DMS153 treated with DMSO at 0.1 percent for 48 hours (cell line): ENCODE measurements at regions not wholly inside any gene's neighbourhood (a gene's known extent, or its start where the extent isn't known, plus 50 kb on each side); places are given as distances from the start of the nearest gene placed in this dataset.

ENCODE experiments used
- DNase-seq: peaks from one replicate; lab custom pipeline; 2025; ENCODE audit not compliant: unreplicated experiment; lab: John Stamatoyannopoulos, UW

- no peak for DNase-seq
Observed at GRCh38 chr6:33952016-33952415, 148.2 kb upstream of the MLN start.

DNA sequence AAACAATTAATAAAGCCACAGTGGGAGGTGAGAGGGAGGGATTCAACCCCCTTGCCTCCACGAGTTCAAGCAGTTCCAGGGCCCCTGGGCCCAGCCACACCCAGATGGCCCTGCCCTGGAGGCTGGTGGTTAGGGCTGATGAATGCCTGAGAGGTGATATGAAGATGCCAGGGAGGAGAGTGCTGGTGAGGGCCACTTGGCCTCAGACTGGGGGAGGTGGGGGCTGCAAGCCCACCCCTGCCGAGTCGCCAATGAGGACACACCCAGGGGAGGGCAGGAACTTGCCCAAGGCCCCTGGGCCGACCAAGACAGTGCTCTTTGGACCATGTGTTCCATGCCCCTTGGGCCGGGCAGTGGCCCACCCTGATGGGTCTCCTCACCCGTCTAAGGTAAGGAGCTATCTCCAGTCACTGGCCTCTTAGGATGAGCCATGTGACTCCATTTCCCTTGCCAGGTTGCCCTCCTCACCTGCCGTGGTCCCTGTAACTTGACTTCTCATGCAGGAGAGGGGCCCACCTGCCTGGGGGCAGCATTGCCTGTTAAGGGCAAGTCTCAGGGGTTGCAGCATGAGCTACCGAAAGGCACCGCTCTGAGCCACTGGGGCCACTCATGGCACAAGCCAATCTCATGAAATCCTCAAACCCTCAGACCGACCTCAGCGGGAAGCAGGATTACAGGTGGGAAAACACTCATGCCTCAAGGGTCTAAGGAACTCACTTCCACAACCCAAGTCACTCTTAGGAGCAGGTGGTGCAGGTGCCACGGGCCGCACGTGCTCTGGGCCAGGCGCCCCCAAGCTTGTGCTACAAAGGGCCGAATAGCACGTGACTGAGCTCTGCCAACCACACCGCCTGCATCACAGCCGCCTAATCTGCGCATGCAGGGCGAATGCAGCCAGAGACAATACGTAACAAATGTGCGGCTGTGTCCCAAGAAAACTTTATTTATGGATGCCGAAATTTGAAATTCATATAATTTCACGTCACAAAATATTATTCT is 147.4 kb upstream of the MLN start:
- no peak for DNase-seq

- peak; percentile 74 for DNase-seq
Observed at GRCh38 chr6:33950472-33950881, 146.7 kb upstream of the MLN start.

DNA sequence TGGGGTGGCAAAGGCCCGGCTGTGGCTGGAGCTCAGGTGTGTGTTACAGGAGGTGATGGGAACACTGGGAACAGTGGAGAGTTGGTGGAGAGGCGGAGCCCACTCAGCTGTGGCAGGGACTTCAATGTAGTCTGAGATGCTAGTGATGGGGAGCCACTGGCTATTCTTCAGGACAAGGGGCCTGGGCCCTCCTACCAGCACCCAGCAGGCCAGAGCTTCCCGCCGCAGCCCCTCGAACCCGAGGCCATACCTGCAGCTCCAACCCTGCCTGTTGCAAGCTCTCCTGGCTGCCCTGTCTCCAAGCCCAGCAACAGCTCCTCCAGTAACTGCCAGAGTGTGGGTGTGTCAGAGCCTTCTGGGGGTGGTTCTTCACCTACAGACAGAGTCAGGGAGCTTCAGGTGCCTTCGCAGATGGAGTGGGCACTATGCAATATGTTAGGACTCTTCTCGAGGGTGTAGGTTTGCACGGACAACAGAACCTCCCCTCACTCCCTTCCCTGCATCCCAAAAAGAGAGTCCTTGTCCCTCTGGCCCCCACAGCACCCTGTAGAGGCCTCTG is 146.2 kb upstream of the MLN start:
- no peak for DNase-seq

DNA sequence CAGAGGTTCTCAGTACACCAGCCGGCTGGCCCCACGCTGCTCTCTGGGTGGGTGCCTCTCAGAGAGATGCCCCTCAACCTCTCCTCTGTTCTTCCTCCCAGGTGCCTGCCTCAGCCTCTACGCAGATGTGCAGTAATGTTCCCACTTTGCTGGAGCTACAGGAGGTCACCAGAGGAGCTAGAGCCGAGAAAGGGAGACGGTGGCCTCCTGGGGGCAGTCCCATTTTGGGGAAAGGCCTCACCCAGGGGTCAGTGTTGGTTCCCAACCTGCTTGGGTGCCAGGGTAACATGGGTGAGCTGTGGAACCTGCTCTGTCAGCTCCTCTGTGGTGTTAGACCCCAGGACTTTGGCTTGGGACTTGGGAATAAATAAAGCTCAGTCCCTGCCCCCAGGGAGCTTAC is 145.3 kb upstream of the MLN start:
- DNase-seq = no peak

DNA sequence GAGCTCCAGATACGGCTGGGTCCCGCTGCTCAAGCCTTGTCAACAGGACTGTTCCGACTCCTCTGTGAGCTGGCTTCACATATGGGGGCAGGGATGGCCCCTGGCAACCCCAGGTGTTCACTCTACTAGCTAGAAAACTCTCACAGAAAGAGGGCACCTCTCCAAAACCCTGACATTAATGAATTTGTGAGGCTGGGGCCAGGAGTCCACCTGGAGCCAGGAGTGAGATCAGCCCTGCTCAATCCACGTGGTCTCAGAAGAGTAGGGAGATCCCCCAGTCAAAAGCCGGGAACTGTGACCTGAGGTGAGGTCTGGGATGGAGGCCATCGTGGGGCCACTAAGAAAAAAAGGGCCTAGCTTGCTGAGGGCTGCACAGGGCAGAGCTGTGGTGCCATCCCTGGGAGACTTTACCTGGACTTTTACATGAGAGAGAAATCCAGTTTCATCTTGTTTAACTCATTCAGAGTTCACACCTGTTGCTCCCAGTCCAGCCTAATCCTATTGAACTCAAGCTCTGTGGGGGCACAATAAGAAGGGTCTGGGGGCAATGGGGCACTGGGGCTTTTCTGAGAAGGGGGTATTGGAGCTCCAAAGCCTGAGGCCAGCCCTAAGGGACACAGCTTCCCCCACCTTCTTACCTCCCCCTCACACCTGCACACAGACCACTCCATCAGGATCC is 144.3 kb upstream of the MLN start:
- DNase-seq = no peak

- DNase-seq = no peak
Observed at GRCh38 chr6:33947047-33947446, 143.2 kb upstream of the MLN start.

- no peak for DNase-seq
Observed at GRCh38 chr6:33945931-33946330, 142.1 kb upstream of the MLN start.

GRCh38 chr6:33944686-33945411 is 141.0 kb upstream of the MLN start:
- no peak for DNase-seq

- DNase-seq = no peak
Observed at GRCh38 chr6:33936886-33937285, 133.1 kb upstream of the MLN start.

- no peak for DNase-seq
Observed at GRCh38 chr6:33935439-33936080, 131.8 kb upstream of the MLN start.

GRCh38 chr6:33934731-33935270 is 131.0 kb upstream of the MLN start:
- no peak for DNase-seq

GRCh38 chr6:33933101-33933500 is 129.3 kb upstream of the MLN start:
- no peak for DNase-seq

DNA sequence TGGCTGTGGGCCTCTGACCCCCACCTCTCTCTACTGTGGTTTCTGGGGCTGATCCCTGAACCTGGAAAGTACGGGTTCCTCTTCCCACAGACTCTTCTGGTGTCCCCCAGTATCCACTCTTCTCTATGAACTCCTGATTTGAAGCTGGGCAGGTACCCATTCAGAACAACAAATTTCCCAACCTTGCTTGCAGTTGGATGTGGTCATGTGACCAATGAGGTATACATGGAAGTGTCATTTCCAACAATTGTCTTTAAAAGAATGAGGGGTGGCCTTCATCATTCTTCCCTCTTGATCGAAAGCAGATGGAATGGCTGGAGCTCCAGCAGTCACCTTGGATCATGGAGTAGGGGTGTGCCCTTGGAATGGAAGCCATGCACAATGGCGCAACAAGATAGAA is 128.0 kb upstream of the MLN start:
- no peak for DNase-seq

- DNase-seq = peak; percentile 48
Observed at GRCh38 chr6:33929575-33930288, 125.9 kb upstream of the MLN start.

GRCh38 chr6:33927616-33928015 is 123.8 kb upstream of the MLN start:
- no peak for DNase-seq

- DNase-seq = no peak
Observed at GRCh38 chr6:33927112-33927511, 123.3 kb upstream of the MLN start.

GRCh38 chr6:33926451-33926850 is 122.6 kb upstream of the MLN start:
- DNase-seq = no peak

DNA sequence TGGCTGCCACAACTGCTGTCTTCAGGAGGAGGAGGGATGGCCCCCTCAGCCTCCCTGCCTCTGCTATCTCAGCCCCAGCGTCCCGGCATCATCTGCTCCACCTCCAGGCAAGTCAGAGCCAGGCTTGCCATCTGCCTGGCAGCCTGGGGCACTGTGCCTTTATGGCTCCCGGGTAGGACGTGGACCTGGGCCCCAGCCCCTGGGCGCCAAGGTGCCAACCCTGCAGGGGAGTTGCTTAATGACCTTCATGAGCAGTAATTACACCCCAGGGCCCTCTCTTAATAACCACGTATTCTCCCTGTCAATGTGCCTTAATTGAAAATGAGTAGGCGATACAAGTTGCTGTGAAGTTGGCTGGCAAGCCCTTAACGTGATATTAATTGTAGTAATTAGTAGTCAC is 122.1 kb upstream of the MLN start:
- DNase-seq = no peak

- DNase-seq = no peak
Observed at GRCh38 chr6:33925210-33925609, 121.4 kb upstream of the MLN start.
